ENCODE measurements at regions not wholly inside any gene's neighbourhood (a gene's known extent, or its start where the extent isn't known, plus 50 kb on each side); places are given as distances from the start of the nearest gene placed in this dataset.
A peak's percentile ranks its signal among the peaks of the same experiment; 100 is the strongest.
"Not testable (repeated sequence)": the region's sequence is repeated elsewhere in the genome, so short reads cannot be mapped to it uniquely, and the experiment has no call there.

DNA sequence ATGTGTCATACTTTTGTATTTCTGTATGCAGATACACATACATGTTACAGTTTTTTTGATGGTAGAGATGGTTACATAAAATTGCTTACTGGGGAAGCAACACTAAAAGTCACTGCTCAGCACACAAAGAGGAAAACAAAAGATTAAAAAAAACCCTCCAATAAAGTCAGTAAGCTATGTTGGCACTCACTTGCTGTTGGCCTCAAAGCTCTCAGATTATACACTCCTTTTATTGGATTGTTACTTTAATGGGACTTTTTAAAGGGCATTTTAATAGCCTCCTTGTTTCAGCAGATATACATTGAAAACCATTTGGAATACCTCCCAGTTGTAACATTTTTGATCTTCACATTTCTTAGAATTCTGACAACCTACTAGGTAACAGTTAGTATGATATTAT, 222.0 kb upstream of the HHIP start:
- FAIRE-seq (no peak), DNase-seq (ENCODE audit: insufficient read length, low spot score) (no peak)
- TF ChIP-seq POLR2A (IDR thresholded peaks at IDR 0.05; ENCODE audit: low read depth, low read length): no peak

DNA sequence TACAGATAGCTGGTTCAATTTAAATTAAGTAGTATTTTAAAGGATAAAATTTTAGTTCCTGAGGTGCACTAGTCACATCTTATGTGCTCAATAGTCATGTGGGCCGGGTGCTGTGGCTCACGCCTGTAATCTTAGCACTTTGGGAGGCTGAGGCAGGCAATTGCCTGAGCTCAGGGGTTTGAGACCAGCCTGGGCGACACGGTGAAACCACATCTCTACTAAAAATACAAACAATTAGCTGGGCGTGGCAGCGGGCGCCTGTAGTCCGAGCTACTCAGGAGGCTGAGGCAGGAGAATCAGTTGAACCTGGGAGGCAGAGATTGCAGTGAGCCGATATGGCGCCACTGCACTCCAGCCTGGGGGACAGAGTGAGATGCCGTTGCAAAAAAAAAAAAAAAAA, 219.9 kb upstream of the HHIP start:
- DNase-seq (ENCODE audit: insufficient read length, low spot score); FAIRE-seq: not testable (repeated sequence)

DNA sequence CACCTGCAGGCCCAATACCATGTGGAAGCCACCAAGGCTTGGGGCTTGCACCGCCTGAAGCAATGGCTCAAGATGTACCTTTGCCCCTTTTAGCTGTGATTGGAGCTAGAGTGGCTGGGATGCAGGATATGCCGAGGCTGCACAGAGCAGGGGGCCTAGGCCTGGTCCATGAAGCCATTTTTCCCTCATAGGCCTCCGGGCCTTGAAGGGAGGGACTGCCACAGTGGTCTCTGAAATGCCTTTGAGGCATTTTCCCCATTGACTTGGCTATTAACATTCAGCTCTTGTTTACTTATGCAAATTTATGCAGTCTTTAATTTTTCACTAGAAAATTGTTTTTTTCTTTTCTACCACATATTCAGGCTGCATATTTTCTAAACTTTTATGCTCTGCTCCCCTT, 203.2 kb upstream of the HHIP start:
- DNase-seq (ENCODE audit: insufficient read length, low spot score) (no peak), FAIRE-seq (no peak)
- TF ChIP-seq POLR2A (IDR thresholded peaks at IDR 0.05; ENCODE audit: low read depth, low read length): no peak

DNA sequence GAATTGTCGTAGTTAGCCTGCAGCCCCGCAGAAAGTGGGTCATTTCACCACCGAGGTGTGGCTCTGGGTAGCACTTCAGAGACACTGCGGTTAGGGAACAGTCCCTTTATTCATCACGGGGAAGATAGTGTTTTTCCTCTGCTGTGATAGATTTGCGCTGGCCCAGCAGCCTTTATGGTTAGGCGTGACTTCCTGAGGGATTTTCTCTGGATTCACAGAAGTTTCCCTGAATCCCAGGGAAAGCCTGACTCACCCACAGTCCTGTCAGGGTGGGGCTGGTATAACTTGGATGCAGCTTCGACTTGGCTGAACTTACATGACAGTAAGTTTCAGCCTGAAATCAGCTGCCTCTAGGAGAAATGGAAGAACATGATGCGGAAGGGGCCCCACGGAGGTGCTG, 196.3 kb upstream of the HHIP start:
- FAIRE-seq: peak; percentile 85
- TF ChIP-seq POLR2A (IDR thresholded peaks at IDR 0.05; ENCODE audit: low read depth, low read length): no peak
- peak; percentile 6 for DNase-seq (ENCODE audit: insufficient read length, low spot score)

DNA sequence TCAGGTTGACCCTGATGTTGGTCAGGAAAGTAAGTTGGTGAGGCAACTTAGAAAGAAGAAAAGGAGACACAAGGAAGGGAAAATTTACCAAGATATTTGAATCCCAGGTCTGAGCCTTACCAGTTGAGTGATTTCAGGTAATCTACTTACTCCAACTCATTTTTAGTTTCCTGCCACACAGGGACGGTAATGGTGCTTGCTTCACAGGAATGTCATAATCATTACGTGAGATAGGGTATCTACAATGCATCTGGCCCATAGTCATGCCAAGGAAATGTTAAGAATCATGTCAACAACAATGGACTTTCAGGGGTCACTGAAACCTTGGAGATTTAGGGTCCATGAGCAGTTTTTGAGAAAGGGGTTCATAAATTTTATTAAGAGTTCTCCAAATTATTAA, 195.4 kb upstream of the HHIP start:
- no peak for DNase-seq (ENCODE audit: insufficient read length, low spot score)
- no peak for TF ChIP-seq POLR2A (IDR thresholded peaks at IDR 0.05; ENCODE audit: low read depth, low read length)
- no peak for FAIRE-seq

DNA sequence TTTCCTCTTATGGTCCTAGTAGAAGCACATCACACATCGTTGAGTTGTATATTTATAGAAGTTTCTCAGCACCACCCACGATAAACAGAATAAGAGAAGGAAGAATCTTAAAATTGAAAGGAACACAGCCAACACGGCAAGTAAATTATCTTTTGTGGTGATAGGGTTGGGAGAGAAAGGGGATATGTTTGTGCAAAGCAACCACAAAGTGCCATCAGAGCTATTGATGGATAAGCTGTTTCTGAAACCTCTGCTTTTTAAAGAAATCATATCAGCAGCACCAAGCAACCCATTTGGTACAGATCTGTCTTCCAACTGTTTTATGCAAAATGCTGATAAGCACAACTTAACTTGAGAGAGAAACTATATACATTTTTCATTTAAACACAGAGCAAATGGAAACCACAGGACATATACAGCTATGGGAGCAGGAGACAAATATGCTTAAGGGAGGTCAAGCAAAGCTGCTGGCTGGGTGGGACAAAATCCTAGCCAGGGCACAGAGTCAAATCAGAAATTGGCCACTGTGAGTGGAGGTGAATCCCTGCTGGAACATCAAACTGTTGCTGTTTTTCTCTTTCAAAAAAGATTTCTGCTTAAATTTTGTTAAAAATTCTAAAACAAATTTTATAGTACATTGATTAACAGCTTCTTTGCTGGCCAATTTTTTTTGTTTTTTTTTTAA, 194.0 kb upstream of the HHIP start:
- no peak for TF ChIP-seq POLR2A (IDR thresholded peaks at IDR 0.05; ENCODE audit: low read depth, low read length)
- FAIRE-seq (no peak), DNase-seq (ENCODE audit: insufficient read length, low spot score) (no peak)

DNA sequence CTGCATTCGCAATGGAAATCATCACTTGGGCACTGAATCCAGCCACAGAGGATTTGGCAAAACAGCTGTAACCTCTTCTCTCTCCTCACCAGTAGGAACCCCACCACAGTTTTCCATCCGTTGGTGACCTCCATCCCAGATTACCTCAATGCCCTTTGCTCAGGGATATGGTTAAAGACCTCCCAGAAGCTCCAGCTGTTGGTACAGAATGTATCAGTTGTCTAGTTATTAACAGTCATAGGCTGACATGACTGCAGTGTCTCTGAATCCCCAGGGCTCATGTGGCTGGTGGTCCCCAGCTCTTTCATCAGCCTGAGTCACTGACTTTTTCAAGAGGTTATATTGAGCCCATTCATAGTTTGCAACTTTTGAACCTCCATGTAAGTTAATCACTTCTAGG, 189.8 kb upstream of the HHIP start:
- DNase-seq (ENCODE audit: insufficient read length, low spot score) (no peak), FAIRE-seq (no peak)
- TF ChIP-seq POLR2A (IDR thresholded peaks at IDR 0.05; ENCODE audit: low read depth, low read length): no peak

DNA sequence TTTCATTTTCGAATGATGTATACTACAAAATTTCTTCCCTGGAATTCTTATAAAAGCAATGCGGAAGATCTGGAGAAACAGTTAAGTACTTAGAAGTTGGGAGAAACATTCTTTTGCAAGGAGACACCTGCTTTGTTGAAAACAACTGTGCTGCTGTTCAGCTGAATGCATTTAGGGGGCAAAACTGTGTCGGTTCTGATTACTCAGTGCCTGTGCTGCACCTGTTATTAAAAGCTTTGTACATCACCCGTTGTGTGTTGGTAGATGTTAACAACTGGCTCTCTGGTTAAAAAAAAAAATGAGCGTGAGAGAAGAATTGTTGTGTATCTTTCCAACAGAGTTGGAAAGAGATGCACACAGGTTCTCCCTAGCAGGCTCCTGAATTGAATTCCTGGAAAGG, 184.1 kb upstream of the HHIP start:
- DNase-seq (ENCODE audit: insufficient read length, low spot score): no peak
- TF ChIP-seq POLR2A (IDR thresholded peaks at IDR 0.05; ENCODE audit: low read depth, low read length): no peak
- FAIRE-seq: no peak

DNA sequence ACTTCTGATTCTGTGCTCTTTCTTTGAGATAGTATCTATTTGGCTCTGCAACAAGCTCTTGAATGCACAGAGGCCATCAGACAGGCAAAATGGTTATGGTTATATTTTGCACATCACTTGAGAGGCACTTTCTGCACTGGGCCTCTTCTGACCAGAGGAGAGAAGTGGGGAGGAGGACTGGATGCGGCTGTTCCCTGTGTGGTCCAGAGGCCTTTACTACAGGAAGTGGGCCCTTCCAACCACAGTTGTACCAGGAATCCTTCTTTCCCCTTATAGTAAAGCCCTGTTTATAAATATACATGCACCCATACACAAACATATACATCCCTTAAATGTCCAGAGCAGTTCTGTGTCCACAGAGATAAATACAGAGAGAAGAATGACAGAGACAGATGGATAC, 182.7 kb upstream of the HHIP start:
- no peak for FAIRE-seq

DNA sequence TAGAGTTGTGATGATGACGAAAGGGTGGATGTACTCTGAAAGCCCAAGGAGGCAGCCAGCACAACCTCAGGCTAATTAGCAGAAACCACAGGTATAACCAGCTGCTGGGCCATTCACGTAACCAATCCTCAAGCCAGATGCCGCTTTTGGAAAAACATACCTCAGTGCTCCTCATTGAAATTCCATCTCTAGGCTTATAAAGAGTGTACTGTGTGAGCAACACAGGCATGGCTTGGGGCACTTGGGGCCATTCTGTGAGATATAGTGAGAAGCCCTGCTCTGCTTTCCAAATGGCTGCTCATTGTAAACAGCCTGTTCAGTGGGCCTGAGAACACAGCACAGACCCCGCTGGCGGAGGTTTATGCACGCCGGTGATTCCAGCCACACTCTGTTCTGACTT, 182.1 kb upstream of the HHIP start:
- no peak for FAIRE-seq

More for the DNA sequence above, 182.7 kb upstream of the HHIP start:
- TF ChIP-seq POLR2A (IDR thresholded peaks at IDR 0.05; ENCODE audit: low read depth, low read length): no peak
- DNase-seq (ENCODE audit: insufficient read length, low spot score): no peak

DNA sequence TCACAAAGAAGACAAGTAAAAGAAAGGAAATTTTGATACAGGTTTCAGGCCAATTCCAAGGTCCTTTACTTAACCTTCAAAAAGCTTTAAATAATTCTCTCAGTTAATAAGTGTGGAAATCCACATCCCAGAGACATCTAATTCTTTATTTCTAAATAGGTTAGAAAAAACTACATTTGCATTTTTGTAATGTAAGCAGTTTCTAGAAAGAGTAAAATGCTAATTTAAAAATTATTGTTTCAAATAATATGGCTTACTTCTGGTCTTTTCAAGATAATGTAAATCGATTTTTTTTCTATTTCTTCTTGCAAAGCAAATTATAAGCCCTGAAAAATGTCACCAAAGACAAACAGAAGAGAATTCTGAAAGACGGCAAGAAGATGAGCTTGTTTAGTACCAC, 180.4 kb upstream of the HHIP start:
- FAIRE-seq (no peak), DNase-seq (ENCODE audit: insufficient read length, low spot score) (no peak)
- TF ChIP-seq POLR2A (IDR thresholded peaks at IDR 0.05; ENCODE audit: low read depth, low read length): no peak

More for the DNA sequence above, 182.1 kb upstream of the HHIP start:
- DNase-seq (ENCODE audit: insufficient read length, low spot score): no peak
- TF ChIP-seq POLR2A (IDR thresholded peaks at IDR 0.05; ENCODE audit: low read depth, low read length): no peak

DNA sequence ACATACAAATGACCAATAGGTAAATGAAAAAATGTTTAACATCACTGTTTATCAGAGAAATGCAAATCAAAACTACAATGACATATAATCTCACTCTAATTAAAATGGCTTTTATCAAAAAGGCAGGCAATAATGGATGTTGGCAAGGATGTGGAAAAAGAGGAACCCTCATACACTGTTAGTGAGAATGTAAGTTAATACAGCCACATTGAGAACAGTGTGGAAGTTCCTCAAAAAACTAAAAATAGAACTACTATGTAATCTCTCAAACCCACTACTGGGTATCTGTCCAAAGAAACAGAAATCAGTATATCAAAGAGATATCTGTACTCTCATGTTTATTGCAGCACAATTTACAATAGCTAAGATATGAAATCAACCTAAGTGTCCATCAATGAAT, 165.9 kb upstream of the HHIP start:
- no peak for DNase-seq (ENCODE audit: insufficient read length, low spot score)
- TF ChIP-seq POLR2A (IDR thresholded peaks at IDR 0.05; ENCODE audit: low read depth, low read length): no peak
- no peak for FAIRE-seq

DNA sequence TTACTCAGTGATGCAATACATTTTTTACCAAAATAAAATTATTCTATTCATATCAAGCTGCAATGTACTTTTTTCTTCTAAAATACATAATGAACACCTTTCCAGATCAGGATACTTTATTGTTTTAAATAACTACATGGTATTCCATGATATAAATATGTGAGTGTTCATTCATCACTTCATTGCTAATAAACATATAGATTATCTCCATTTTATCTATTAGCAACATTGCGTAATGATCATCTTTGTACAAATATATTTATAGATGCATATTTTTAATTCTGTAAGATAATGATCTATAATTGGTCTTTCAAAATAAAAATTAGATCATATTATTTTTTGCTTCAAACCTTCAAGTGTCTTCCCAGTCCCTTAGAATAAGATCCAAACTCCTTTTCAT, 156.1 kb upstream of the HHIP start:
- FAIRE-seq (no peak), DNase-seq (ENCODE audit: insufficient read length, low spot score) (no peak)
- no peak for TF ChIP-seq POLR2A (IDR thresholded peaks at IDR 0.05; ENCODE audit: low read depth, low read length)

DNA sequence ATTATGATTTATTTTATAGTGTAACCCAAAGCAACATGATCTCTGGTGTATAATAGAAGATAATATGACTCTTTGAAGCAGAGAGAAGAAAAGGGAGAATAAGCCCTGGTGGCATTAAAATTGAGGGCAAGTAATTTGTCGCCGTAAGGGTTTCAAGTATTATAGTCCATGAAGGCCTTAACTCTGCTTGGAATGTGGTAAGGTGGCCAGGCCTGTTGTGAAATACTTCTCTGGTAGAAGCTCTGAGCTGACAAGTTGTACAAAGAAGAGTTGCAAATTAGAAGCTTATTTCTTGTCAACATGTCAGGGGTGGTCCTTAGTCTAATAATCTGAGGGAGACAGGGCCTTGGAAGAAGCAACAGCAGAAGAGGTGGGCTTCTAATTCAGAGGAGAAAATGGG, 151.7 kb upstream of the HHIP start:
- no peak for TF ChIP-seq POLR2A (IDR thresholded peaks at IDR 0.05; ENCODE audit: low read depth, low read length)
- FAIRE-seq: no peak
- DNase-seq (ENCODE audit: insufficient read length, low spot score): no peak

DNA sequence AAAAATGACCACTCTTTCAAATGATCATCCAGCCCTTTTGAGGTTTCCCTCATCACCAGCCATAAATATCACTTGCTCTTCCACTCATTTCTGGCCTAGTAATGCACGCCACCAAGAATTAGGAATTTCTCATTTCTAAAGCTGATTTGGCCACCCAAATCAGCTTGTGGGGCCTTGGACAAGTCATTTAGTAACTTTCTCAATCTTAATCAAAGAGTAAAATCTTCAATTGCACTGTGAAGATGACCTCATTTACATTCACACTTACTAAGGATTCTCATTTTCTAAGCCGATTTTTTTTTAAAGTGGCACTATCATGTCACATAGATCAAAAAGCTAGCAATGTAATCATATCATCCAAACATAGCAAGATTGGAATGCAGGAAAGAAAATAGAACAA, 150.0 kb upstream of the HHIP start:
- TF ChIP-seq POLR2A (IDR thresholded peaks at IDR 0.05; ENCODE audit: low read depth, low read length): no peak
- FAIRE-seq: no peak
- no peak for DNase-seq (ENCODE audit: insufficient read length, low spot score)

DNA sequence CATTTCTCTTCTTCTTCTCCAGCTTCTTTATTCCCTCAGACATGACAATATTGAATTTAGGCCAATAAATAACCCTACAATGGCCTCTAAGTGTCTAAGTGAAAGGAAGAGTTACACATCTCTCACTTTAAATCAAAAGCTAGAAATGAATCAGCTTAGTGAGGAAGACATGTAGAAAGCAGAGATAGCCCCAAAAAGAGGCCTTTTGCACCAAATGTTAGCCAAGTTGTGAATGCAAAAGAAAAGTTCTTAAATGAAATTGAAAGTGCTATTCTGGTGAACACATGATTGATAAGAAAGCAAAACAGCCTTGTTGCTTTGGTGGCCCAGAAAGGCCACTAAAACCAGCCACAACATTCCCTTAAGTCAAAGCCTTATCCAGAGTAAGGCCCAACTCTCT, 146.2 kb upstream of the HHIP start:
- no peak for TF ChIP-seq POLR2A (IDR thresholded peaks at IDR 0.05; ENCODE audit: low read depth, low read length)
- DNase-seq (ENCODE audit: insufficient read length, low spot score): no peak
- FAIRE-seq: no peak
